GM23338 (cell line): ENCODE measurements at regions not wholly inside any gene's neighbourhood (a gene's known extent, or its start where the extent isn't known, plus 50 kb on each side); places are given as distances from the start of the nearest gene placed in this dataset.

Experiments
- EZH2 ChIP-seq: fragments of 200-600 bp; sonication (generic); IDR thresholded peaks from one replicate; pipeline ENCODE4 v1.8.0; 2017; ENCODE audit warnings: antibody characterized with exemption, mild to moderate bottlenecking, low read depth; ENCODE audit not compliant: unreplicated experiment
- EZH2phosphoT487 ChIP-seq: fragments of 200-600 bp; sonication (generic); IDR thresholded peaks from one replicate; pipeline ENCODE4 v1.8.1; 2018; ENCODE audit warnings: antibody characterized with exemption; ENCODE audit not compliant: unreplicated experiment
- POLR2AphosphoS5 ChIP-seq: IDR thresholded peaks from 2 replicates; pipeline ENCODE4 v1.6.1; 2016; ENCODE audit warnings: antibody characterized with exemption, low read depth
- STAT1 ChIP-seq: IDR thresholded peaks from one replicate; pipeline ENCODE4 v1.6.1; 2016; ENCODE audit warnings: antibody characterized with exemption; ENCODE audit not compliant: unreplicated experiment
- ZNF331 ChIP-seq: fragments of 250-450 bp; sonication (Bioruptor Pico); IDR thresholded peaks from 2 replicates; pipeline ENCODE4 v1.5.0; 2020; ENCODE audit warnings: low read depth, mild to moderate bottlenecking, moderate library complexity
- TF ChIP-seq, protein P1 (sequence below): fragments of 250-450 bp; sonication (Bioruptor Pico); IDR thresholded peaks from 2 replicates; pipeline ENCODE4 v1.5.0; 2020; ENCODE audit warnings: mild to moderate bottlenecking, moderate library complexity
- TF ChIP-seq, protein P2 (sequence below), 2 experiments: fragments of 200-600 bp in 1 of 2; sonication (generic) in 1 of 2; conservative IDR thresholded peaks; 2 replicates each; pipeline versions ENCODE4 v1.5.1 to v1.6.1; 2016 to 2017; ENCODE audit warnings: antibody characterized with exemption in 2 of 2, low read depth in 2 of 2, mild to moderate bottlenecking in 2 of 2, moderate library complexity in 1 of 2
- TF ChIP-seq, protein P3 (sequence below): IDR thresholded peaks from 2 replicates; pipeline ENCODE4 v1.6.1; 2016; ENCODE audit warnings: antibody characterized with exemption

DNA sequence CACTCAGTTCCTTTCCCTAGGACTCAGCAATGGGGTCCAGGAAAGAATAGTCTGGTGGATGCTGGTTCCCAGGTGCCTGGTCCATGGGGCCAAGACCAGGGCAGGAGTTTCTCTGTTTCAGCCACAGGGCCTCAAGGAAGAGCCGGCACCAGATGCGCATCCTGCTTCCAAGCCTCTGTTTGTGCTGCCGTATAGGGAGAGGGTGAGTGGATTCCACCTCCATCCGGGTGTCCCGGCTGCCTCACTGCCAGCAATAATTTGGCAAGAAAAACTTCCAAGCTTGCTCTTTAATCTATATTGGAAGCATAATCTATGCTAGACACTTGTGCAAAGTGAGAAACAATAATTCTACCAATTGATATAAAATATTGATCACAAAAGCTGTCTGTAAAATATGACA is 261.2 kb upstream of the HS6ST1 start (continued):
- TF ChIP-seq, protein P1, sequence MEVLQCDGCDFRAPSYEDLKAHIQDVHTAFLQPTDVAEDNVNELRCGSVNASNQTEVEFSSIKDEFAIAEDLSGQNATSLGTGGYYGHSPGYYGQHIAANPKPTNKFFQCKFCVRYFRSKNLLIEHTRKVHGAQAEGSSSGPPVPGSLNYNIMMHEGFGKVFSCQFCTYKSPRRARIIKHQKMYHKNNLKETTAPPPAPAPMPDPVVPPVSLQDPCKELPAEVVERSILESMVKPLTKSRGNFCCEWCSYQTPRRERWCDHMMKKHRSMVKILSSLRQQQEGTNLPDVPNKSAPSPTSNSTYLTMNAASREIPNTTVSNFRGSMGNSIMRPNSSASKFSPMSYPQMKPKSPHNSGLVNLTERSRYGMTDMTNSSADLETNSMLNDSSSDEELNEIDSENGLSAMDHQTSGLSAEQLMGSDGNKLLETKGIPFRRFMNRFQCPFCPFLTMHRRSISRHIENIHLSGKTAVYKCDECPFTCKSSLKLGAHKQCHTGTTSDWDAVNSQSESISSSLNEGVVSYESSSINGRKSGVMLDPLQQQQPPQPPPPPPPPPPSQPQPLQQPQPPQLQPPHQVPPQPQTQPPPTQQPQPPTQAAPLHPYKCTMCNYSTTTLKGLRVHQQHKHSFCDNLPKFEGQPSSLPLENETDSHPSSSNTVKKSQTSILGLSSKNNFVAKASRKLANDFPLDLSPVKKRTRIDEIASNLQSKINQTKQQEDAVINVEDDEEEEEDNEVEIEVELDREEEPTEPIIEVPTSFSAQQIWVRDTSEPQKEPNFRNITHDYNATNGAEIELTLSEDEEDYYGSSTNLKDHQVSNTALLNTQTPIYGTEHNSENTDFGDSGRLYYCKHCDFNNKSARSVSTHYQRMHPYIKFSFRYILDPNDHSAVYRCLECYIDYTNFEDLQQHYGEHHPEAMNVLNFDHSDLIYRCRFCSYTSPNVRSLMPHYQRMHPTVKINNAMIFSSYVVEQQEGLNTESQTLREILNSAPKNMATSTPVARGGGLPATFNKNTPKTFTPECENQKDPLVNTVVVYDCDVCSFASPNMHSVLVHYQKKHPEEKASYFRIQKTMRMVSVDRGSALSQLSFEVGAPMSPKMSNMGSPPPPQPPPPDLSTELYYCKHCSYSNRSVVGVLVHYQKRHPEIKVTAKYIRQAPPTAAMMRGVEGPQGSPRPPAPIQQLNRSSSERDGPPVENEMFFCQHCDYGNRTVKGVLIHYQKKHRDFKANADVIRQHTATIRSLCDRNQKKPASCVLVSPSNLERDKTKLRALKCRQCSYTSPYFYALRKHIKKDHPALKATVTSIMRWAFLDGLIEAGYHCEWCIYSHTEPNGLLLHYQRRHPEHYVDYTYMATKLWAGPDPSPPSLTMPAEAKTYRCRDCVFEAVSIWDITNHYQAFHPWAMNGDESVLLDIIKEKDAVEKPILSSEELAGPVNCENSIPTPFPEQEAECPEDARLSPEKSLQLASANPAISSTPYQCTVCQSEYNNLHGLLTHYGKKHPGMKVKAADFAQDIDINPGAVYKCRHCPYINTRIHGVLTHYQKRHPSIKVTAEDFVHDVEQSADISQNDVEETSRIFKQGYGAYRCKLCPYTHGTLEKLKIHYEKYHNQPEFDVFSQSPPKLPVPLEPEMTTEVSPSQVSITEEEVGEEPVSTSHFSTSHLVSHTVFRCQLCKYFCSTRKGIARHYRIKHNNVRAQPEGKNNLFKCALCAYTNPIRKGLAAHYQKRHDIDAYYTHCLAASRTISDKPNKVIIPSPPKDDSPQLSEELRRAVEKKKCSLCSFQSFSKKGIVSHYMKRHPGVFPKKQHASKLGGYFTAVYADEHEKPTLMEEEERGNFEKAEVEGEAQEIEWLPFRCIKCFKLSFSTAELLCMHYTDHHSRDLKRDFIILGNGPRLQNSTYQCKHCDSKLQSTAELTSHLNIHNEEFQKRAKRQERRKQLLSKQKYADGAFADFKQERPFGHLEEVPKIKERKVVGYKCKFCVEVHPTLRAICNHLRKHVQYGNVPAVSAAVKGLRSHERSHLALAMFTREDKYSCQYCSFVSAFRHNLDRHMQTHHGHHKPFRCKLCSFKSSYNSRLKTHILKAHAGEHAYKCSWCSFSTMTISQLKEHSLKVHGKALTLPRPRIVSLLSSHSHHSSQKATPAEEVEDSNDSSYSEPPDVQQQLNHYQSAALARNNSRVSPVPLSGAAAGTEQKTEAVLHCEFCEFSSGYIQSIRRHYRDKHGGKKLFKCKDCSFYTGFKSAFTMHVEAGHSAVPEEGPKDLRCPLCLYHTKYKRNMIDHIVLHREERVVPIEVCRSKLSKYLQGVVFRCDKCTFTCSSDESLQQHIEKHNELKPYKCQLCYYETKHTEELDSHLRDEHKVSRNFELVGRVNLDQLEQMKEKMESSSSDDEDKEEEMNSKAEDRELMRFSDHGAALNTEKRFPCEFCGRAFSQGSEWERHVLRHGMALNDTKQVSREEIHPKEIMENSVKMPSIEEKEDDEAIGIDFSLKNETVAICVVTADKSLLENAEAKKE (CRISPR knock-in tag): no peak
- TF ChIP-seq, protein P2, sequence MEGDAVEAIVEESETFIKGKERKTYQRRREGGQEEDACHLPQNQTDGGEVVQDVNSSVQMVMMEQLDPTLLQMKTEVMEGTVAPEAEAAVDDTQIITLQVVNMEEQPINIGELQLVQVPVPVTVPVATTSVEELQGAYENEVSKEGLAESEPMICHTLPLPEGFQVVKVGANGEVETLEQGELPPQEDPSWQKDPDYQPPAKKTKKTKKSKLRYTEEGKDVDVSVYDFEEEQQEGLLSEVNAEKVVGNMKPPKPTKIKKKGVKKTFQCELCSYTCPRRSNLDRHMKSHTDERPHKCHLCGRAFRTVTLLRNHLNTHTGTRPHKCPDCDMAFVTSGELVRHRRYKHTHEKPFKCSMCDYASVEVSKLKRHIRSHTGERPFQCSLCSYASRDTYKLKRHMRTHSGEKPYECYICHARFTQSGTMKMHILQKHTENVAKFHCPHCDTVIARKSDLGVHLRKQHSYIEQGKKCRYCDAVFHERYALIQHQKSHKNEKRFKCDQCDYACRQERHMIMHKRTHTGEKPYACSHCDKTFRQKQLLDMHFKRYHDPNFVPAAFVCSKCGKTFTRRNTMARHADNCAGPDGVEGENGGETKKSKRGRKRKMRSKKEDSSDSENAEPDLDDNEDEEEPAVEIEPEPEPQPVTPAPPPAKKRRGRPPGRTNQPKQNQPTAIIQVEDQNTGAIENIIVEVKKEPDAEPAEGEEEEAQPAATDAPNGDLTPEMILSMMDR (conservative IDR thresholded peaks at IDR 0.05; ENCODE audit: low read depth in 2 of 2): no peak
- TF ChIP-seq ZNF331 (CRISPR knock-in tag) (no peak), STAT1 (no peak), POLR2AphosphoS5 (no peak), EZH2phosphoT487 (no peak), EZH2 (no peak)
- TF ChIP-seq, protein P3, sequence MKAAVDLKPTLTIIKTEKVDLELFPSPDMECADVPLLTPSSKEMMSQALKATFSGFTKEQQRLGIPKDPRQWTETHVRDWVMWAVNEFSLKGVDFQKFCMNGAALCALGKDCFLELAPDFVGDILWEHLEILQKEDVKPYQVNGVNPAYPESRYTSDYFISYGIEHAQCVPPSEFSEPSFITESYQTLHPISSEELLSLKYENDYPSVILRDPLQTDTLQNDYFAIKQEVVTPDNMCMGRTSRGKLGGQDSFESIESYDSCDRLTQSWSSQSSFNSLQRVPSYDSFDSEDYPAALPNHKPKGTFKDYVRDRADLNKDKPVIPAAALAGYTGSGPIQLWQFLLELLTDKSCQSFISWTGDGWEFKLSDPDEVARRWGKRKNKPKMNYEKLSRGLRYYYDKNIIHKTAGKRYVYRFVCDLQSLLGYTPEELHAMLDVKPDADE: no peak
